ENCODE measurements at regions not wholly inside any gene's neighbourhood (a gene's known extent, or its start where the extent isn't known, plus 50 kb on each side); places are given as distances from the start of the nearest gene placed in this dataset.

- no peak overlapping the region for H3K27ac ChIP-seq
Measured at GRCh38 chr5:97525780-97526179, 342.7 kb upstream of the RIOK2 start.

GRCh38 chr5:97528941-97529340 is 345.9 kb upstream of the RIOK2 start:
- TF ChIP-seq ZFX (IDR thresholded peaks at IDR 0.05) (no peak), CTCF (conservative IDR thresholded peaks at IDR 0.05) (no peak)
- no peak overlapping the region for H3K27ac ChIP-seq

More at GRCh38 chr5:97525780-97526179, 342.7 kb upstream of the RIOK2 start:
- no peak for TF ChIP-seq ZFX (IDR thresholded peaks at IDR 0.05)
- TF ChIP-seq CTCF (conservative IDR thresholded peaks at IDR 0.05) = no peak

- no peak overlapping the region for H3K27ac ChIP-seq
- no peak for TF ChIP-seq CTCF (conservative IDR thresholded peaks at IDR 0.05)
- TF ChIP-seq ZFX (IDR thresholded peaks at IDR 0.05) = no peak
Measured at GRCh38 chr5:97529354-97529985, 346.4 kb upstream of the RIOK2 start.

- no peak overlapping the region for H3K27ac ChIP-seq
- TF ChIP-seq ZFX (IDR thresholded peaks at IDR 0.05) (no peak), CTCF (conservative IDR thresholded peaks at IDR 0.05) (no peak)
Measured at GRCh38 chr5:97531549-97531948, 348.5 kb upstream of the RIOK2 start.

GRCh38 chr5:97534166-97534565 is 351.1 kb upstream of the RIOK2 start:
- H3K27ac ChIP-seq = no peak overlapping the region
- no peak for TF ChIP-seq ZFX (IDR thresholded peaks at IDR 0.05)
- peak; percentile 88 for TF ChIP-seq CTCF (conservative IDR thresholded peaks at IDR 0.05)

GRCh38 chr5:97536683-97537082 is 353.6 kb upstream of the RIOK2 start:
- H3K27ac ChIP-seq = no peak overlapping the region
- TF ChIP-seq CTCF (conservative IDR thresholded peaks at IDR 0.05) = no peak
- no peak for TF ChIP-seq ZFX (IDR thresholded peaks at IDR 0.05)

GRCh38 chr5:97538912-97539311 is 355.9 kb upstream of the RIOK2 start:
- no peak for TF ChIP-seq ZFX (IDR thresholded peaks at IDR 0.05)
- TF ChIP-seq CTCF (conservative IDR thresholded peaks at IDR 0.05) = no peak
- no peak overlapping the region for H3K27ac ChIP-seq

All from C4-2B (cell line).